ENCODE measurements at regions not wholly inside any gene's neighbourhood (a gene's known extent, or its start where the extent isn't known, plus 50 kb on each side); places are given as distances from the start of the nearest gene placed in this dataset.

GRCh38 chr7:92987538-92987937 is 130.2 kb downstream of the SAMD9 start:
- TF ChIP-seq CTCF (IDR thresholded peaks at IDR 0.05; ENCODE audit: poor library complexity, severe bottlenecking) (no peak), EZH2 (IDR thresholded peaks at IDR 0.05; ENCODE audit: borderline replicate concordance, insufficient read depth, low read length, poor library complexity, severe bottlenecking) (no peak), EP300 (conservative IDR thresholded peaks at IDR 0.05; ENCODE audit: poor library complexity, severe bottlenecking) (no peak)

Measured in neural cell (in vitro differentiated cells).